HL-60 (cell line): ENCODE measurements at regions not wholly inside any gene's neighbourhood (a gene's known extent, or its start where the extent isn't known, plus 50 kb on each side); places are given as distances from the start of the nearest gene placed in this dataset.

ENCODE experiments used
- DNase-seq, 2 experiments: peaks; one replicate each; pipeline ENCODE4 v3.0.0-alpha.2; 2010 to 2020; ENCODE audit warnings: low read depth in 1 of 2, low spot score in 1 of 2
- H3K27ac ChIP-seq: fragments of 250-450 bp; sonication (Bioruptor Pico); replicated peaks from 2 replicates; pipeline ENCODE4 v1.5.1; 2020; ENCODE audit warnings: mild to moderate bottlenecking, moderate library complexity
- H3K27me3 ChIP-seq: fragments of 250-450 bp; sonication (Bioruptor Pico); 2 replicates; pipeline ENCODE4 v1.5.1; 2021; ENCODE audit warnings: mild to moderate bottlenecking, moderate library complexity; ENCODE audit not compliant: insufficient read depth, poor library complexity, severe bottlenecking
- H3K4me3 ChIP-seq: replicated peaks from 2 replicates; pipeline ENCODE4 v1.5.1; 2011; ENCODE audit warnings: mild to moderate bottlenecking, control low read depth, low read length; ENCODE audit not compliant: insufficient read depth
- CTCF ChIP-seq: IDR thresholded peaks from one replicate; pipeline ENCODE4 v1.5.1; 2011; ENCODE audit warnings: low read length, control low read depth, inconsistent platforms; ENCODE audit not compliant: insufficient read depth
- GABPA ChIP-seq: IDR thresholded peaks from 2 replicates; pipeline ENCODE4 v1.6.1; 2012; ENCODE audit warnings: low read depth
- POLR2AphosphoS5 ChIP-seq: IDR thresholded peaks from 2 replicates; pipeline ENCODE4 v1.6.1; 2012; ENCODE audit warnings: low read depth
- REST ChIP-seq: IDR thresholded peaks from 2 replicates; pipeline ENCODE4 v1.6.1; 2012; ENCODE audit warnings: low read depth; ENCODE audit not compliant: insufficient replicate concordance
- SPI1 ChIP-seq: IDR thresholded peaks from 2 replicates; pipeline ENCODE4 v1.6.1; 2012; ENCODE audit warnings: low read depth, mild to moderate bottlenecking, borderline replicate concordance

GRCh38 chr5:40314275-40314674 is 365.4 kb upstream of the PTGER4 start:
- no peaks in the 10 kb centered on the region for H3K27me3 ChIP-seq
- TF ChIP-seq POLR2AphosphoS5 (no peak), GABPA (no peak), REST (no peak), CTCF (no peak), SPI1 (no peak)
- H3K4me3 ChIP-seq = no peak overlapping the region

DNA sequence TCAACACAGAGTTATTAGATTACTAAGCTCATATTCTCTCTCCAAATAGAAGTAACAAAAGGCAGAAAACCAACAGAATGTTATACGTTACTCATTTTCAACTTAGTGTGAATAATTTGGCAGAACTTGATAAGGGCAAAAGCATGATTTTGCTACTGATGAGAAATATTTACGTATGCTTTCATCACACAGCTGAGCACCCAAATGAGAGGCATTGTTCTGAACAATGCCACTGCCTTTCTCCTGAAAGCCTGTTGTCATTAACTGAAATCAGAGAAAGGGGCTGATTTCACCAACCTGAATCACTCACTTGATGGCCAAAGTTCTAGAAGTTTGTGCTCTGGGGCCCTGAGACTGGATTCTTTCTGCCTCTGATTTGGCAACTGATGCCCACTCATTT is 367.5 kb upstream of the PTGER4 start:
- no peak overlapping the region for H3K27ac ChIP-seq
- TF ChIP-seq POLR2AphosphoS5 (no peak), SPI1 (no peak), REST (no peak), GABPA (no peak), CTCF (no peak)
- H3K4me3 ChIP-seq = no peak overlapping the region
- H3K27me3 ChIP-seq = no peaks in the 10 kb centered on the region
- DNase-seq = no peak

More at GRCh38 chr5:40314275-40314674, 365.4 kb upstream of the PTGER4 start:
- H3K27ac ChIP-seq = no peak overlapping the region
- no peak for DNase-seq

DNA sequence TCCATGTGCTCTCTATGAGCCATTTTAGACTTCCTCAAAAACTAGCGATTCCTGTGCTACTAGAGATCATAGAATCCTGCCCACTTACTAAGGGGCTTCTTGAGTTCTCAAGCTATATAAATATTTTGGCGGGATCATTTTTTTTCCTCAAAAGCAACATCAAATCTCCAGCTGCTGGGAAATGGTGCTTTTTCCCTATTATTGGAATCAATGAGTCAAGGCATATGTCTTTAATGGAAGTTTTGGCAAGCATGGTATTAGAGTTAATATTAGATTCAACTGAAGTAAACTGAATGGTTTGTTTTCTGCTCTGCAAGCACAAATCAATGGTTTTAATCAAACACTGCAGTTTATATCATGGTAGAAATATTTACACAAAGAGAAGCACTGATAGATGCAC is 369.9 kb upstream of the PTGER4 start:
- DNase-seq = no peak
- Histone ChIP-seq H3K4me3 (no peak overlapping the region), H3K27ac (no peak overlapping the region), H3K27me3 (no peaks in the 10 kb centered on the region)
- no peak for TF ChIP-seq POLR2AphosphoS5
- no peak for TF ChIP-seq SPI1
- no peak for TF ChIP-seq REST
- TF ChIP-seq CTCF = no peak
- no peak for TF ChIP-seq GABPA
